Stimulated activated CD4-positive, alpha-beta T cell treated with anti-CD3 and anti-CD28 coated beads, TNF-alpha, amount 100 ng/mL, for 1 hour (primary cell): ENCODE measurements at regions not wholly inside any gene's neighbourhood (a gene's known extent, or its start where the extent isn't known, plus 50 kb on each side); places are given as distances from the start of the nearest gene placed in this dataset.

ENCODE experiments used
- DNase-seq, 3 donors: peaks; one replicate each; pipeline ENCODE4 v3.0.0-alpha.2; 2020; ENCODE audit warnings: low read depth in 3 of 3, low spot score in 1 of 3

GRCh38 chr6:153882411-153882810, 156.6 kb upstream of the OPRM1 start:
- no peak for DNase-seq

GRCh38 chr6:153873541-153873940, 165.5 kb upstream of the OPRM1 start:
- no peak for DNase-seq

DNA sequence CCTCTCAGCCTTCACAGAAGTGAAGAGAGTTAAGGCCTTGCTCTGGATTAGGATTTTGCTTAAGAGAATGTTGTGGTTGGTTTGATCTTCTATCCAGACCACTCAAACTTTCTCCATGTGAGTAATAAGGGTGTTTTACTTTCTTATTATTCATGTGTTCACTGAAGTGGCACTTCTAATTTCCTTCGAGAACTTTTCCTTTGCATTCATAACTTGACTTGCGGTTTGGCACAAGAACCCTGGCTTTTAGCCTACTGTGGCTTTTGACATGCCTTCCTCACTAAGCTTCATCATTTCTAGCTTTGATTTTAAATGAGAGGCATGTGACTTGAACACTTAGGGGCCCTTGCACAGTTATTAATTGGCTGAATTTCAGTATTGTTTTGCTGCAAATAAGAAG, 166.1 kb upstream of the OPRM1 start:
- DNase-seq: no peak

GRCh38 chr6:153862927-153863326, 176.1 kb upstream of the OPRM1 start:
- no peak for DNase-seq

- no peak for DNase-seq
Observed at GRCh38 chr6:153862139-153862538, 176.9 kb upstream of the OPRM1 start.

GRCh38 chr6:153858529-153858928, 180.5 kb upstream of the OPRM1 start:
- DNase-seq: no peak

GRCh38 chr6:153856929-153857376, 182.1 kb upstream of the OPRM1 start:
- DNase-seq: no peak

DNA sequence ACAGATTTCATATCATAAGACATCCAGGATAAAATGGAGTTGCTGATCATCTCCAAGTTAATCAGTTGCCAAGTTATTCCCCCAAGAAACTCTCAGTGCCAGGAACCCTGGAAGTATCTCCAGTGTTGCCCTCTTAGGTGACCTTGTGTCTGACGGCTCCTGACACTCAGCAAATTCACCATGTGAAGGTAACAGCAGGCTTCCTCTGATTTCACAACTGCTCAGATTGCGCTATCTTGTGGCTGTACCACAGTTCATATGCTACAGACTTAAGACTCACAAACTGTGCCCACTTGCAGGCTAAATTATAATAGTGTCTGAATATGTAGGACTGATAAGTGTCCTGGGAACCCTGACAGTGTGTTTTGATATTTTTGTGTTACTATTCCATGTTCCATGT, 186.6 kb upstream of the OPRM1 start:
- DNase-seq: no peak

- no peak for DNase-seq
Observed at GRCh38 chr6:153852034-153852433, 187.0 kb upstream of the OPRM1 start.

DNA sequence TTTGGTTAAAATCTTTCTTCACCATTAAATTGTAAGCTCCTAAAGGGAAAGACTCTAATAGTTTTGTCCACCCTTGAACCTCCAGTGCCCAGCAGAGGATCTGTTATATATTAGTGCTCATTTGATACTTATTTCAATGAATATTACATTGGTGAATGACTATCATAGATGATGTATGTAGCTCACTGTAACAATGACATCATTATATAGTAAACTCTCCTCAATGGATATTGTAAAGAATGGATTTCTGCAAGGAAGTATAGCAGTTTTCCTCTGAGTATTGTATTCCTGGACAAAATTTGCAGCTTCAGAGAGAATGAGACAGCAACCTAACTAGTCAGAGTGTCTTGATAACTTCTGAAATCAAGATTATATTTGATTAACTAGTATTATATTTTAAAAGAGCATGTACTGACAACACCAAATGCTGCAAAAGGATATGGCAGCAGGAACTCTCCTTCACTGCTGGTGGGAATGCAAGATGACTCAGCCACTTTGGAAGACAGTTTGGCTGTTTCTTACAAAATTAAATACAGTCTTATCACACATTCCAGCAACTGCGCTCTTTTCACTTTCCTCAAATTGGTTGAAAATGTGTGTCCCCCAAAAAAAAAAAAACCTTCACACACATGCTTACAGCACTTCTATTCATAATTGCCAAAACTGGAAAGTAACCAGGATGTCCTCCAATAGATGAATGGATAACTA, 189.8 kb upstream of the OPRM1 start:
- DNase-seq: no peak

GRCh38 chr6:153843420-153843819, 195.6 kb upstream of the OPRM1 start:
- no peak for DNase-seq

GRCh38 chr6:153842491-153842890, 196.5 kb upstream of the OPRM1 start:
- no peak for DNase-seq

GRCh38 chr6:153840039-153840850, 198.8 kb upstream of the OPRM1 start:
- no peak for DNase-seq

DNA sequence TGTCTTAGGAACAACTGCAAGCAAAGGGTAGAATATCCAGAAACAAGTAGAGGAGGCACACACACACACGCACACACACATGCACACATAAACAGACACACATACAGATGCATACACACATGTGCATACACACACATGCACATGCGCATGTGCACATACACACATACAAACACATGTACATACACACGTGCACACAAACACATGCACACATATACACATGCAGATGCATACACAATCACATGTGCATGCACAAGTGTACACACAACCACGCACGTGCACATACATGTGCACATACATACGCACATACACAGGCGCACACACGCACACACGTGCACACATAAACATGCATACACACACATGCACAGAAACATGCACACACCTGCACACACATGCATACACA, 206.5 kb upstream of the OPRM1 start:
- DNase-seq: no peak

DNA sequence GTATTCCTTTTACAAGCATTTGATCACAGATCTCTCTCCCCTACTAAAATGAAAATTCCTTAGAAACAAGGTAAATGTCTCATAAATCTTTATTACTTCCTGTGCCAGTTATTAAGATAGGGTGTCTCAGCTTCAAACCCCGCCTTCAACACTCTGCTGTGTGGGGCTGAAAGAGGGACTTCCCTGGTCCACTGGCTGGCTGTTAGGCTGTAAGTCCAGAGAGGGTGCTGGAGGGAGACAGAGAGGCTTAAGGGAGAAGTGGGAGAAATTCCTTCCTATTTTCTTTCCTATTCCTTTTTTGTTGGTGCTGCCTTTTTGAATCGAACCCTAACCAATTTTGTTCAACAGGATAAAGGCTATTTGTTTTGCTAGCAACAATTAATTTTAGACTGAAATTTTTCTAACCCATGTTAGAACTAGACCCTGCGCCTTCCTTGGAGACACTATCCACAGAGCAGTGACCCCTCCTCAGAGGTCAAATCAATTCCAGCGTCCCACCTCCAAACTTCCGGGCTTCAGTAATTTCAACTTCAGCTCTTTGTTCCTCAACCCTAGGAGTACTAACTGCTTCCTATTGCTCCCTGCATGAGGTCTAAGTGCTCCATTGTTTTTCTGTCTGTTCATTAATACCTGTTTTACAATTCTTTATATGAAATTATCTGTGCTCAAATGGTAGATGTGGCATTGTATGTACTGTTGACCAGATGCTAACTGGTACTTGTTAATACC, 207.5 kb upstream of the OPRM1 start:
- no peak for DNase-seq

GRCh38 chr6:153817173-153817572, 221.9 kb upstream of the OPRM1 start:
- no peak for DNase-seq

DNA sequence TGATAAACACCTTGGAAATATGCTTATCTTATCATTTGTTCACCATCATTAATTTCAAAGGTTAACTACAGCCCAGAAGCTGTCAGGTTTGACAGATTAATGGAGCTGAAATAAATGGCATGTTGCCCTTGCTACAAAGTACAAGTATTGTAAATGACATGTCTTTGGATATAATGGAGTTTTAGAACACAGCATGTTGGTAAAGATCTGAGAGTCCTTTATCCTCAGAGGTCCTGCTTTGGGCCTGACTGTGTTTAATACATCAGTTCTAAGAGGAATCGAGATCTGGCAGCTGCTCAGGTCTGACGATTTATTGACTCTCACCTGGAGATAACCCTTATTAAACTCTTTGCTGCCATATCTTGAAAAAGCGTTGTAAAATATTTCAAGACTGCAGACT, 222.7 kb upstream of the OPRM1 start:
- DNase-seq: no peak

GRCh38 chr6:153814136-153814535, 224.9 kb upstream of the OPRM1 start:
- DNase-seq: no peak

- DNase-seq: no peak
Observed at GRCh38 chr6:153804755-153805330, 234.2 kb upstream of the OPRM1 start.

- no peak for DNase-seq
Observed at GRCh38 chr6:153801917-153802316, 237.1 kb upstream of the OPRM1 start.

GRCh38 chr6:153800580-153801188, 238.4 kb upstream of the OPRM1 start:
- DNase-seq: no peak
